ENCODE measurements at regions not wholly inside any gene's neighbourhood (a gene's known extent, or its start where the extent isn't known, plus 50 kb on each side); places are given as distances from the start of the nearest gene placed in this dataset.

DNA sequence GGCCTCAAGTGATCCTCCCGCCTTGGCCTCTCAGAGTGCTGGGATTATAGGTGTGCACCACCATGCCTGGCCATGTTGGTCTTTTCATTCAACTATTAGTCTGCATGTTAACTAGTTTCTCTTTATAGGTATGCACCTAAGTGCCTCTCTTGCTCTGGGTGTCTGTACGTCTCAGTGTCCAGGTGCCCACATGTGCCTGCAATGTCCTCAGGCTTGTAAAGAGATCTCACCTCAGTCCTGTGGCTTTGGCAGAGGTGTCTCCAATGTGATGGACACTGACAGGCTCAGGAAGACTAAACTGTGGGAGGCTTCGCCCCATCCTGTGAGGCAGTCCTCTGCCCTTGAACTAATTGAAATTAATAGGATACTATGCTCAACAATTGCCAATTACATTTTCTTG is 526.3 kb downstream of the PTPRU start:
- TF ChIP-seq, protein P1, sequence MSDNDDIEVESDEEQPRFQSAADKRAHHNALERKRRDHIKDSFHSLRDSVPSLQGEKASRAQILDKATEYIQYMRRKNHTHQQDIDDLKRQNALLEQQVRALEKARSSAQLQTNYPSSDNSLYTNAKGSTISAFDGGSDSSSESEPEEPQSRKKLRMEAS (IDR thresholded peaks at IDR 0.05; ENCODE audit: low read depth, low read length): no peak
- TF ChIP-seq MYC (IDR thresholded peaks at IDR 0.05; ENCODE audit: low read depth, low read length): no peak
- no peak for TF ChIP-seq POLR2A (IDR thresholded peaks at IDR 0.05; ENCODE audit: extremely low read depth, insufficient read length)
- TF ChIP-seq, protein P2, sequence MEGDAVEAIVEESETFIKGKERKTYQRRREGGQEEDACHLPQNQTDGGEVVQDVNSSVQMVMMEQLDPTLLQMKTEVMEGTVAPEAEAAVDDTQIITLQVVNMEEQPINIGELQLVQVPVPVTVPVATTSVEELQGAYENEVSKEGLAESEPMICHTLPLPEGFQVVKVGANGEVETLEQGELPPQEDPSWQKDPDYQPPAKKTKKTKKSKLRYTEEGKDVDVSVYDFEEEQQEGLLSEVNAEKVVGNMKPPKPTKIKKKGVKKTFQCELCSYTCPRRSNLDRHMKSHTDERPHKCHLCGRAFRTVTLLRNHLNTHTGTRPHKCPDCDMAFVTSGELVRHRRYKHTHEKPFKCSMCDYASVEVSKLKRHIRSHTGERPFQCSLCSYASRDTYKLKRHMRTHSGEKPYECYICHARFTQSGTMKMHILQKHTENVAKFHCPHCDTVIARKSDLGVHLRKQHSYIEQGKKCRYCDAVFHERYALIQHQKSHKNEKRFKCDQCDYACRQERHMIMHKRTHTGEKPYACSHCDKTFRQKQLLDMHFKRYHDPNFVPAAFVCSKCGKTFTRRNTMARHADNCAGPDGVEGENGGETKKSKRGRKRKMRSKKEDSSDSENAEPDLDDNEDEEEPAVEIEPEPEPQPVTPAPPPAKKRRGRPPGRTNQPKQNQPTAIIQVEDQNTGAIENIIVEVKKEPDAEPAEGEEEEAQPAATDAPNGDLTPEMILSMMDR (IDR thresholded peaks at IDR 0.05; ENCODE audit: low read depth, low read length): no peak
- H3K4me3 ChIP-seq (ENCODE audit: low read depth, low read length): no peak overlapping the region
- DNase-seq (ENCODE audit: low read depth): no peak

DNA sequence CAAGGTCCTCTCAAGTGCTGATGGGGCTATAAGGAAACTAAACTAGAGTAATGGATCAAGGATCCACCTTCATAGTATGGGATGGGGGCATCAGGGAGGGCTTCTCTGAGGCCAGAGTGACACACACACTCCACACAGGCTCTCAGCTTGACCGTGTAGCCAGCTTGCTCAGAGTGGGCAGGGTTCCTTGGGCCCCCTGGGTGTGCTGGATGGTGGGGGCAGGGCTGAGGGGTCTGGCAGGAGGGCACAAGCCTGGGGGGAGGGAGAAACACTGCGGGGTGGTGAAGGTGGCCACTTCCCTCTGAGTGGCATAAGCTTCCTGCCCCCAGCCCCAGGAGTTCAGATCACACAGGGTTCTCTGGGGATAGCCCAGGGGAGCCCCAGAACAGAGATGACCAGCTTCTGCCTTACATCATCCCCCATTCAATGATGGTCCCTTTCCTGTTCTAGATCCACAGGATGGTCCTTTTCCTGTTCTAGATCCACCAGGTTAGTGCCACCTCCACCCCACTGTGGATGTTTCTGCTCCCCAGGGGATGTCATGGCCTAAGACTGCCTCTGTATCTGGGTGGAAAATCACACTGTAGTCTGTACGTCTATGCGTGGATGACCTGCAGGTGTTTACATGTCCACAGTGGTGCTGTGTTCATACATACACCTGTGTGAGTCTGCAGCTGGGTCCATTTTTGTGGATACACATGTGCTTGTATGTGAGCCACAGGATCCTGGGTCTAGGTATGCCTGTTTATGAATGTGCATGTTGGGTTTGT is 525.0 kb downstream of the PTPRU start:
- TF ChIP-seq POLR2A (IDR thresholded peaks at IDR 0.05; ENCODE audit: extremely low read depth, insufficient read length) (no peak), MYC (IDR thresholded peaks at IDR 0.05; ENCODE audit: low read depth, low read length) (no peak)
- TF ChIP-seq, protein P2 (IDR thresholded peaks at IDR 0.05; ENCODE audit: low read depth, low read length): no peak
- TF ChIP-seq, protein P1 (IDR thresholded peaks at IDR 0.05; ENCODE audit: low read depth, low read length): no peak
- no peak for DNase-seq (ENCODE audit: low read depth)
- H3K4me3 ChIP-seq (ENCODE audit: low read depth, low read length): no peak overlapping the region

DNA sequence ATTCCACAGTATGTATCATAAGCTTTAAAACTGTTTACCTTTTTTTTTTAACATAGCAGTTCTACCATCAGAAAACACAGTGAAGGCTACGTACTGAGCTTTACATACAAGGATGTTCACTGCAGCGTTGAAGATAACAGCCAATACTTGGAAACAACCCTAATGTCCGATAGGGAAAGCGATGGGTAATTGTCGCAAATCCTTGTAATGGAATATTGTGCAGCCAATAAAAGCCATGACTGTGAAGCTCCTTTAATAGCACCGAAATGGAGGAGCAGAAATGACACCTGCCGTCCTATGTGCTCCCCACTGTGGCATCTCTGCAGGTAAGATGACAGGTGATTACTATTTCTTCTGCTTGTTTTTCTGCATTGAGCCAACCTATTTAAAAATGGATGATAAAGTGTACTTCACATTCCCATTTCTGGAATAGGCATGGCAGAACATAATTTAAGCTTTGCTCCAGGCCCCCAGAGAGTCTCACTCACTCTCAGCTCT is 523.8 kb downstream of the PTPRU start:
- no peak for DNase-seq (ENCODE audit: low read depth)
- no peak overlapping the region for H3K4me3 ChIP-seq (ENCODE audit: low read depth, low read length)

DNA sequence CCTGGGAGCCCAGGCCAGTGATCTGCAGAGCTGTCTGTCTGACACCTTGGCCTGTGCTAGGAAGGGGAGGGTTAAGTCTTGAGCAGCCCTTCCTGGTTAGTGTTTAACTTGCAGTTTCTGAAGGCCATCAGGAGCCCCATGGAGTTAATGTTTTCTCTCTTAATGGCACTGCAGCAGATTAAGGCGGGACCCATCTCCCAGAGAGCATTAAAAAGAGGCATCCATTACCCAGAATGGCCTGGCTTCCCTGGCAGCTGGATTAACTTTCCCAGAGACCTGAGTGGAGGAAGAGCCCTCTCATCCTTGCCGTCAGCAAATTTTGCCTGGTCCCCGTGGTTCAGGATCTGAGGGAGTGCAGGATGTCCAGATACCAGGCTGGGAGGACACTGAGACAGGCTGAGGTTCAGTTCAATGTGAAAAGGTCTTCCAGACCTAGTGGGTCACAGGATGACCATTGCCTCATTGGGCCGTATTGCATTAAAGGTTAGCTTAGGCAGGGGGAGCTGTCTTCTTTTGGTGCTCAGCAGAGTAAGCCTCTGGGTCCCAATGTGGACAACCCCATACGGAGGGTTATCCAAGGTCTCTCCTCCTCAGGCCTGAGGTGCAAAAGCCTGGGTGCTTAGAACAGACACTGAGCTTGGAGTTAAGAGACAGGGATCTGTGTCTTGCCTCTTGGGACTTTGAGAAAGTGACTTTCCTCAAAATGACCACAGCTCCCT is 522.6 kb downstream of the PTPRU start:
- DNase-seq (ENCODE audit: low read depth): no peak
- TF ChIP-seq MYC (IDR thresholded peaks at IDR 0.05; ENCODE audit: low read depth, low read length) (no peak), POLR2A (IDR thresholded peaks at IDR 0.05; ENCODE audit: extremely low read depth, insufficient read length) (no peak)
- TF ChIP-seq, protein P2 (IDR thresholded peaks at IDR 0.05; ENCODE audit: low read depth, low read length): no peak
- TF ChIP-seq, protein P1 (IDR thresholded peaks at IDR 0.05; ENCODE audit: low read depth, low read length): no peak

More for the DNA sequence above, 523.8 kb downstream of the PTPRU start:
- TF ChIP-seq POLR2A (IDR thresholded peaks at IDR 0.05; ENCODE audit: extremely low read depth, insufficient read length) (no peak), MYC (IDR thresholded peaks at IDR 0.05; ENCODE audit: low read depth, low read length) (no peak)
- TF ChIP-seq, protein P1 (IDR thresholded peaks at IDR 0.05; ENCODE audit: low read depth, low read length): no peak
- TF ChIP-seq, protein P2 (IDR thresholded peaks at IDR 0.05; ENCODE audit: low read depth, low read length): no peak

DNA sequence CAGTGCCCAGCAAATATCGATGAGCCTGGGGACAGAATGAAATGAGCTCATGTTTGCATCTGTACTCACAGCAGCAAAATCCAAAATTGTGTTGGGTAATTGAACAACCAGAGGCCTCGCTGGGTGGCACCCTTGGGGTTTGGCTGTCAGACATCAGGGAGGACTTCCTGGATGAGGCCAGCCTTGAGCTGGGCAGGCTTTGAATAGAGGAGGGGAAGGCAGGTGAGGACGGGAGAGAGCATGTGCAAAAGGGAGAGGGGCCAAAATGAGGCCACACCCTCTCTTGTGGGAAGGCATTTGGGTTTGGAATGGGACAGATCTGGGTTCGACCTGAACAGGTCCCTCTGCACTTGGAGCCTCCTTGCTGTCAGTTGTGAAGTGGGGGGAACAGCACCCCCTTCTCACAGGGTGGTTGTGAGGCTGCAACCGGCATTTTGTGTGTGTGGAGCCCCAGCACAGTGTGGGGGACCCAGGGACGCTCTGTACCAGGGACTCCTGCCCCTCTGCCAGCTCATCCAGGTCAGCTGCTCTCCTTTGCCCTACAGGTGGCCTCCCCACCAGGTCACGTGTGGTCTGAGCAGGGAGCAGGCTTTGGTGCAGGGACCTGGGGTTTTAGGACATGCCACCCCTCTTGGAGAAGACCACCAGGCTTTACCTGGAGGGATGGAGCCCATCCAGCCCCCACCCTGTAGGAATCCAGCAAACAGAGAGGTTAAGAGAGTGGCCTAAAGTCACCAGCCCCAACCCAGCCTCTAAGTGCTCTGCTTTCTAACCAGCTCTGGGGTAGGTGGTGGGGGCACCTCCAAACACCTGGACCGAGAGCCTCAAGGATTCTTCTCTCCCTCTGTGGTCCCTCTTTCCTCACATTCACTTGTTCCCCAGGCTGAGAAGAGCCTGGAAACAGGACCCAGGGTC is 521.8 kb downstream of the PTPRU start:
- no peak for DNase-seq (ENCODE audit: low read depth)
- no peak for TF ChIP-seq POLR2A (IDR thresholded peaks at IDR 0.05; ENCODE audit: extremely low read depth, insufficient read length)
- TF ChIP-seq MYC (IDR thresholded peaks at IDR 0.05; ENCODE audit: low read depth, low read length): no peak
- TF ChIP-seq, protein P2 (IDR thresholded peaks at IDR 0.05; ENCODE audit: low read depth, low read length): no peak
- TF ChIP-seq, protein P1 (IDR thresholded peaks at IDR 0.05; ENCODE audit: low read depth, low read length): no peak
- H3K4me3 ChIP-seq (ENCODE audit: low read depth, low read length): no peak overlapping the region

More for the DNA sequence above, 522.6 kb downstream of the PTPRU start:
- no peak overlapping the region for H3K4me3 ChIP-seq (ENCODE audit: low read depth, low read length)

Measured in NB4 (cell line).